Islet precursor cell (in vitro differentiated cells): ENCODE measurements at regions not wholly inside any gene's neighbourhood (a gene's known extent, or its start where the extent isn't known, plus 50 kb on each side); places are given as distances from the start of the nearest gene placed in this dataset.

Source experiments
- DNase-seq: peaks from one replicate; pipeline ENCODE4 v3.0.0-alpha.2; 2018

GRCh38 chr5:97606531-97606930 lies 423.5 kb upstream of the RIOK2 start:
- DNase-seq: no peak

DNA sequence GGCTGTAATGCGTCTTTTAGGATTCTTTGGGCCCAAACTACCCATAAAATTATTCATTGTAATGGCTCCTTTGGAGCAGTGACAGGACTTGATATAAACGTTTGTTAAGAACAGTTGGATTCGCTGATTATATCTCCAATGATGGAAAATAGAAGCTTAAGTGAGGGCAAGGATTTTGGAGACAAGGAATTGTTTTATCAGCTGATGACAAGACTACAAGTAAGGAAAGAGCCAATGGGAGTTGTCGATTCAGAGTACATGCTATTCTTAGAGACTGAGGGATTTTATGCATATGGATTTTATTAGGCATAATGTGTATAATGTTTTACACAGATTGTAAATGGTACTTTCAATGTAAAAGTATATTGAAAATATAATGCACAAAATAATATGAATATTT lies 425.5 kb upstream of the RIOK2 start:
- no peak for DNase-seq

DNA sequence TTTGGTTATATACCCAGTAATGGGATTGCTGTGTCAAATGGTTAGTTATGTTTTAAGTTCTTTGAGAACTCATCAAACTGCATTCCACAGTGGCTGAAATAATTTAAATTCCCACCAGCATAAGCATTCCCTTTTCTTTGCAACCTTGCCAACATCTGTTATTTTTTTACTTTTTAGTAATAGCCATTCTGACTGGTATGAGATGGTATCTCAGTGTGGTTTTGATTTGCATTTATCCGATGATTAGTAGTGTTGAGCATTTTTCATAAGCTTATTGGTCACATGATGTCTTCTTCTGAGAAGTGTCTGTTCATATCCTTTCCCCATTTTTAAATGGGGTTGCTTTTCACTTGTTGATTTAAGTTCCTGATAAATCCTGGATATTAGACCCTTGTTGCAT lies 435.7 kb upstream of the RIOK2 start:
- DNase-seq: no peak

DNA sequence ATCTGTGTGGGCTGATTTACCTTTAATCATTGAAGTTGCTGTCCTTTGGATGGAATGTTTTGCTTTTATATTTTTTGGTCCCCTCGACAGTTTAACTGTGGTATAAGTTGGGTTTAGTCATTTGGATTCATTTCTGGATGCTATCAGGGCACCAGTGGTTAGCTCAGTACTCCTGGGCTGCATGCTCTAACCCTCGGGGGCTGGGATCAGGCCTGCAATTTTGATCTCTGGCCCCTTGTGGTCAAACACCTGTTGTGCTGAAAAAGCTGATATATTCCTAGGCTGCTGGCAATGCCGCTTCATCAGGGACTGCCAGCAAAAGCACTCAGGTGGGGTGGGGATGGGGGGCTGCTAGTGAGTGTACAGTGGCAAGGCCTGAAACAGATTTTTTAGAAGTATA lies 440.4 kb upstream of the RIOK2 start:
- DNase-seq: no peak

- no peak for DNase-seq
Observed at GRCh38 chr5:97624886-97625285, 441.8 kb upstream of the RIOK2 start.

DNA sequence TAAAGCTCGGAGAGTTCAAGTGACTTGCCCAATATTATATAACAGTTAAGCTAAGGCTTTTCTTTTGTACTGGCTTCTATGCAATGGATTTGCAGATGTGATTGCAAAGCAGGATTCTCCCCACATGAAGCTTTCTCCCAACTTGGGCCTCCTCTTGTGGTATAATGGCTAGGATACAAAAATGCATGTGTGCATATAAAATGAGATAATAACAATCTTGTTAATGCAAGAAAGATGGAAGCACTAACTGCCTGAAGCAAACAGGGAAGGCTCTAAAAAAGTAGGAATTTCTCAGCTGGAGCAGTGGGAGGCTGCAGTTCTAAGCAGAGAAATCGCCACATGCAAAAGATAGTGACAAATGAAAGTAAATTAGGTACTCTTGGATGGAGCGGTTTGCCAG lies 444.2 kb upstream of the RIOK2 start:
- no peak for DNase-seq

- no peak for DNase-seq
Observed at GRCh38 chr5:97628031-97628430, 445.0 kb upstream of the RIOK2 start.

- DNase-seq: no peak
Observed at GRCh38 chr5:97628807-97629206, 445.8 kb upstream of the RIOK2 start.

- DNase-seq: peak; percentile 47
Observed at GRCh38 chr5:97629276-97629675, 446.2 kb upstream of the RIOK2 start.

GRCh38 chr5:97635553-97635952 lies 452.5 kb upstream of the RIOK2 start:
- DNase-seq: no peak

GRCh38 chr5:97636766-97637165 lies 453.7 kb upstream of the RIOK2 start:
- no peak for DNase-seq

DNA sequence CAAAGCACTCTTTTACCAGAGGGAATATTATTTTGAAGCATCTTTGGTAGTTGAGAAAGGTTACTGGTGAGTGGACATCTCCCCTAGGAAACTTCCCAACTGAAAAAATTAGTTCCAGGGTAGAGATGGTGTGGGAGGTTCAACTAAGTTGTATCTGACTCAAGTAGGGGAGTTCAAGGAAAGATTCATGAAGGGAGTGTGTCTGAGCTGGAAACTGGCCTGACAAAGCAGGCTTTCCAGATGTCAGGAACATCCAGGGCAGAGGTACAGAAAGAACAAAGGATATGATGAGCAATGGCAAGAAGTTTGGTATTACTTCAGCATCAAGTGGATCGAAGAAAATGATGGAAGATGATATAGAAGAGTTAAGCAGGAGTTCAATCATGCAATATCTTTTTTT lies 458.0 kb upstream of the RIOK2 start:
- no peak for DNase-seq

DNA sequence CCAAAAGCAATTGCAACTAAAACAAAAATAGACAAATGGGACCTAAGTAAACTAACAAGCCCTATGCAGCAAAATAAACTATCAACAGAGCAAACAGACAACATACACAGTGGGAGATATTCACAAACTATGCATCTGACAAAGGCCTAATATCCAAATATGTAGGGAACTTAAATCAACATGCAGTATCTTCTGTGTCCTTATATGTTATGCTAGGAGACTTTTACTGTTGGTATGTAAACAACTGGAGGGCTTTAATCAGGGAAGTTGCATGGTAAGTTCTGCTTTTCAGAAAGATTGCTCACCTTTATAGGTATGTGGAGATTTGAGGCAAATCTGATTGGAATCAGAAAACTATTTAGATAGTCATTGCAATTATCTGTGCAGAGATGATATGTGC lies 461.2 kb upstream of the RIOK2 start:
- DNase-seq: no peak

GRCh38 chr5:97644896-97645295 lies 461.8 kb upstream of the RIOK2 start:
- no peak for DNase-seq

DNA sequence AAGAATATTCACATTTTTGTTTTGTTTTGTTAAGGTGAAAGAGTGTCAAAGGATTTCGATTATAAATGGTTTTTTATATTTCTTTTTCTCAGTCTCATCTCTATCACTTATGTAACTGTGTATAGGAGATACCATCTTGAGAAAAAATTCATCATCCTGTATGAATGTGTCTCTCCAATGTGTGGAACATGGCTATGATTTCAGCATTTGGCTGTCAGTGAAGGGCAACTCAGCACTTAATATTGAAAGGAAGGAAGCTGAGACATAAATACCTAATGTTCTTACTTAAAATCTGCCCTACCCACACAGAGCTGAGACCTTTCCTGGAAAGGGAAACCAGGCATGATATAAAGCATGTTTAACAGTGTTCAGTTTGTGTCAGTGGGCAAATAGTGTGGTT lies 474.2 kb upstream of the RIOK2 start:
- DNase-seq: no peak

DNA sequence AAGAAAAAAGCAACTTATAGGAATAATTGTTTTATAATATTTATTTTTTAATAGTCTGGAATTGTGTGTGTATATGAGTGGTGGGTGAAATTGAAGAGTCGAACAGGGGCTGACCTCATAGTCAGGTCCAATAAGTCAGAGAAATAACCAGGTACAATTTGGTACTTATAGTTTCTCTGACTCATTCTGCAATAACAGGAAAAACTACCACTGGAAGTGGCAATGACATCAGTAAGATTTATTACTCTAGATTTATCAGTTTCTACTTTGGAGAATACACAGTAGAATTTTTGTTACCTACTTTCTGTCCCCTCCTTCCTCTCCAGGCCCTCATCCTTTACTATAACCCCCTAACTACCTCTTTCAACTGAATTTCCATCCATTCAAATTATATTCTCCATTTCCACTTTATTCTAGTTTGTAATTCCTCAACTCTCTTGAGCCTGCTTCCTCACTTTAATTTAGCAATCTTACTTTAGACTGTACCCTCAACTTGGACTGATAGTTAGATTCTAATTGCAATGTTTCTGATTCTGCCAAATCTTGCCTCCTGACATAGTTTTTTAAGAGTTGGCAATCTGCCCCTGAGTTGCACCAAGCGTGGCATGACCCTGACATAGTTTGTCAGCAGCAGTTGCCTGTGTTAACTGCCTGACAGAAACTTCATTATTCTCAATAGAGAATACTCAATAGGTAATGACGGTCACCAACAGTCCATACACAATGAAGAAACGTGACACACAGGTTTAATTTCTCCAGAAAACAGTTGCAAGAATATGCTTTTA lies 475.3 kb upstream of the RIOK2 start:
- DNase-seq: no peak

GRCh38 chr5:97666783-97667182 lies 483.7 kb upstream of the RIOK2 start:
- DNase-seq: no peak

- DNase-seq: no peak
Observed at GRCh38 chr5:97670447-97670846, 487.4 kb upstream of the RIOK2 start.

GRCh38 chr5:97676608-97677007 lies 493.6 kb upstream of the RIOK2 start:
- no peak for DNase-seq

- no peak for DNase-seq
Observed at GRCh38 chr5:97694091-97694490, 511.0 kb upstream of the RIOK2 start.

DNA sequence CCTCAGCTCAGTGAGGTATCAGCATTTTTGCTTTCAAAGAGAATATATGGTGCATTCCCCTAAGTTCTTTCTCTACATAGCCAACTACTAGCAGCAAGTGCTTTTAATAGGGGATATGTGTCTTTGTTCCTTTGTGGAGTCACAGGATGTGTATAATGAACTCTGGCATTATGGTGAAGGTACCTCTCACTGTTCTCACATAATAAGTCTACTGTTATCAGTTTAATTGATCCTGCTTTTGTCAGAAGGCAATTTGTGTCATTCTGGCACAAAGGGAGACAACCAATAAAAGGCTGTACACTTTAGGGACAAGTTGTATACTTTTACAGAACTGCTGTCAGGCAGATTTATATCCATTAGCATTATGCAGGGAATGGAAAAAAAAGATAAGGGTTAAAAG lies 531.4 kb upstream of the RIOK2 start:
- no peak for DNase-seq

DNA sequence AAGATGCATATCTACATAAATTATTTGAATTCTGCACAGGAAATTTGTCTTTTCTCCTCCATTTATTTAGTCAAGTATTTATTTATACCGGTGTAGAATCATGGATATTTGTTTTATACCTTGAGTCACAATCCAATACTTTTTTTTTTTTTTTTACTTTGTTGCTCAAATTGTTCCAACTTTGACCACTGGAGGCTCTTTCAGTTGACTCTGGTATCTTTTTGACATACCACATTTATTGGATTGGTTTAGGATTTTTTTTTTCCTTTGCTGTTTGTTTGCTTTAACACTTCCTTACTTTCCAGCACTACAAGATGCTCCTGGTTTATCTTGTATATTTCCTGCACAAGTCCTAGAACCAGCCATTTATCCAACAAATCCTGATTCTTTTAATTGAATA lies 543.1 kb upstream of the RIOK2 start:
- DNase-seq: no peak

- no peak for DNase-seq
Observed at GRCh38 chr5:97728920-97729319, 545.9 kb upstream of the RIOK2 start.

DNA sequence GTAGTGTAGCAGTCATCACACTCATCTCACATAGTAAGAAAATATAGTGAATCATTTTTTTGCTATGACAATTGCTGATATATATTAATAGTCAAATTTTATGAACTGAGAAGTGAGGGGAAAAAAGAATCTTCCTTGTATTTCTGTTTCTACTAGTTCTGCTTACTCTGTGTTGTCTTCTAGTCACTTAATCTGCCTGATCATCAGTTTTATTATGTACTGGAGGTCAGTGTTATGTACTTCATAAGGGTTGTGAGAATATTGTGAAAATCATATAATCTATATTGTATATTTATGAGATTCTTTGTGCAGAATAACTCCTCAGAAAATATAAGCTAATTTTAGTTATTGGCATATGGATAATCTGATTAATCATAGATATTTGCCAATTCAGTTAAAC lies 546.9 kb upstream of the RIOK2 start:
- DNase-seq: no peak

- no peak for DNase-seq
Observed at GRCh38 chr5:97735209-97735608, 552.2 kb upstream of the RIOK2 start.

GRCh38 chr5:97737608-97738007 lies 554.6 kb upstream of the RIOK2 start:
- DNase-seq: no peak
